ENCODE measurements at regions not wholly inside any gene's neighbourhood (a gene's known extent, or its start where the extent isn't known, plus 50 kb on each side); places are given as distances from the start of the nearest gene placed in this dataset.

GRCh38 chr13:74845806-74846205 lies 636.2 kb downstream of the TBC1D4 start:
- no peak for TF ChIP-seq CTCF (IDR thresholded peaks at IDR 0.05; ENCODE audit: poor library complexity)
- TF ChIP-seq EZH2phosphoT487 (IDR thresholded peaks at IDR 0.05; ENCODE audit: low read depth, severe bottlenecking, unreplicated experiment), result no peak
- no peak for TF ChIP-seq EZH2 (IDR thresholded peaks at IDR 0.05; ENCODE audit: borderline replicate concordance)
